ENCODE measurements at regions not wholly inside any gene's neighbourhood (a gene's known extent, or its start where the extent isn't known, plus 50 kb on each side); places are given as distances from the start of the nearest gene placed in this dataset.

DNA sequence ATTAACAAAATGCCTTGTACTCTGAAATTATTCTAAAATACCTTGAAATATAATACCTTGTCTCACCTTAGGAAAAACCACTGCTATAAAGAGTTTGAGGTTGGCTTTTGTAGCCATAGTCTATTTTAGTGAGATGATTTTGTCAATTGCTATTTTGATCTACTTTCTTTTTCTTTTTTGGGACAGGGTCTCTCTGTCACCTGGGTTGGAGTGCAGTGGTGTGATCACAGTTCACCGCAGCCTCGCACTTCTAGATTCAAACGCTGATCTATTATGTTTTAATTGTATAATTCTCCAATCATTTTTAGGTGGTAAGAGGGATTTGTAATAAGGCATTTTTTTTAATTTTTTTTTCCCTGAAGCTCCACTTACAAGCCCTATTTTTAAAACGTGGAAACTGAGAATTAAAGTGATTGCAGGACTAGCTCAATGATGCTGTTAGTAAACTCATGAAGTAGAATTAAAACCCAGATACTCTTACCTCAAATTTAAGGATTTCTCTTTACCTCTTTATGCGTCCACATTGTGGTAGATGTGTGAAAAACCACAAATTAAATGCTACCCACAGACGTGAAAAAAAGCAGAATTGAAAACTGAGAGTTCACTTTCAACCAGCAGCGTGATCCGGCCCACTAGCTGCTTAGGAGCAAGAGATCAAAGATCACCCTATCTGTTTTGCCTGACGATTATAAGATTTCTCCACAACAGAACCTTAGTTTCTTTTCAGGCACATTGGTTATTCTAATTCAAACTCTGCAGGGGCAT lies 384.2 kb downstream of the CGGBP1 start:
- TF ChIP-seq EGR1 (IDR thresholded peaks at IDR 0.05; ENCODE audit: low read depth in 2 of 2) (no peak), SP1 (IDR thresholded peaks at IDR 0.05) (no peak), RAD21 (IDR thresholded peaks at IDR 0.05) (no peak), GABPA (IDR thresholded peaks at IDR 0.05 in 1 of 2, conservative IDR thresholded peaks at IDR 0.05 in 1 of 2) (no peak), YY1 (IDR thresholded peaks at IDR 0.05) (no peak), TAF1 (conservative IDR thresholded peaks at IDR 0.05) (no peak), HNF4G (IDR thresholded peaks at IDR 0.05) (no peak), RXRA (IDR thresholded peaks at IDR 0.05) (no peak), HNF4A (conservative IDR thresholded peaks at IDR 0.05) (no peak)
- TF ChIP-seq, protein P1, sequence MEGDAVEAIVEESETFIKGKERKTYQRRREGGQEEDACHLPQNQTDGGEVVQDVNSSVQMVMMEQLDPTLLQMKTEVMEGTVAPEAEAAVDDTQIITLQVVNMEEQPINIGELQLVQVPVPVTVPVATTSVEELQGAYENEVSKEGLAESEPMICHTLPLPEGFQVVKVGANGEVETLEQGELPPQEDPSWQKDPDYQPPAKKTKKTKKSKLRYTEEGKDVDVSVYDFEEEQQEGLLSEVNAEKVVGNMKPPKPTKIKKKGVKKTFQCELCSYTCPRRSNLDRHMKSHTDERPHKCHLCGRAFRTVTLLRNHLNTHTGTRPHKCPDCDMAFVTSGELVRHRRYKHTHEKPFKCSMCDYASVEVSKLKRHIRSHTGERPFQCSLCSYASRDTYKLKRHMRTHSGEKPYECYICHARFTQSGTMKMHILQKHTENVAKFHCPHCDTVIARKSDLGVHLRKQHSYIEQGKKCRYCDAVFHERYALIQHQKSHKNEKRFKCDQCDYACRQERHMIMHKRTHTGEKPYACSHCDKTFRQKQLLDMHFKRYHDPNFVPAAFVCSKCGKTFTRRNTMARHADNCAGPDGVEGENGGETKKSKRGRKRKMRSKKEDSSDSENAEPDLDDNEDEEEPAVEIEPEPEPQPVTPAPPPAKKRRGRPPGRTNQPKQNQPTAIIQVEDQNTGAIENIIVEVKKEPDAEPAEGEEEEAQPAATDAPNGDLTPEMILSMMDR (IDR thresholded peaks at IDR 0.05; ENCODE audit: low read depth, low read length, missing input control), result no peak
- TF ChIP-seq, protein P2, sequence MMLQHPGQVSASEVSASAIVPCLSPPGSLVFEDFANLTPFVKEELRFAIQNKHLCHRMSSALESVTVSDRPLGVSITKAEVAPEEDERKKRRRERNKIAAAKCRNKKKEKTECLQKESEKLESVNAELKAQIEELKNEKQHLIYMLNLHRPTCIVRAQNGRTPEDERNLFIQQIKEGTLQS (IDR thresholded peaks at IDR 0.05), result no peak
- TF ChIP-seq, protein P3, sequence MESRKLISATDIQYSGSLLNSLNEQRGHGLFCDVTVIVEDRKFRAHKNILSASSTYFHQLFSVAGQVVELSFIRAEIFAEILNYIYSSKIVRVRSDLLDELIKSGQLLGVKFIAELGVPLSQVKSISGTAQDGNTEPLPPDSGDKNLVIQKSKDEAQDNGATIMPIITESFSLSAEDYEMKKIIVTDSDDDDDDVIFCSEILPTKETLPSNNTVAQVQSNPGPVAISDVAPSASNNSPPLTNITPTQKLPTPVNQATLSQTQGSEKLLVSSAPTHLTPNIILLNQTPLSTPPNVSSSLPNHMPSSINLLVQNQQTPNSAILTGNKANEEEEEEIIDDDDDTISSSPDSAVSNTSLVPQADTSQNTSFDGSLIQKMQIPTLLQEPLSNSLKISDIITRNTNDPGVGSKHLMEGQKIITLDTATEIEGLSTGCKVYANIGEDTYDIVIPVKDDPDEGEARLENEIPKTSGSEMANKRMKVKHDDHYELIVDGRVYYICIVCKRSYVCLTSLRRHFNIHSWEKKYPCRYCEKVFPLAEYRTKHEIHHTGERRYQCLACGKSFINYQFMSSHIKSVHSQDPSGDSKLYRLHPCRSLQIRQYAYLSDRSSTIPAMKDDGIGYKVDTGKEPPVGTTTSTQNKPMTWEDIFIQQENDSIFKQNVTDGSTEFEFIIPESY (IDR thresholded peaks at IDR 0.05), result no peak
- TF ChIP-seq, protein P4, sequence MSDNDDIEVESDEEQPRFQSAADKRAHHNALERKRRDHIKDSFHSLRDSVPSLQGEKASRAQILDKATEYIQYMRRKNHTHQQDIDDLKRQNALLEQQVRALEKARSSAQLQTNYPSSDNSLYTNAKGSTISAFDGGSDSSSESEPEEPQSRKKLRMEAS (IDR thresholded peaks at IDR 0.05), result no peak

All from liver (tissue), 3 donors.